PC-9 (cell line): ENCODE measurements at regions not wholly inside any gene's neighbourhood (a gene's known extent, or its start where the extent isn't known, plus 50 kb on each side); places are given as distances from the start of the nearest gene placed in this dataset.

Source experiments
- EZH2 ChIP-seq: fragments of 200-600 bp; sonication (generic); IDR thresholded peaks from 2 replicates; pipeline ENCODE4 v1.8.0; 2017; ENCODE audit warnings: antibody characterized with exemption, low read depth
- TF ChIP-seq, protein P1 (sequence below): fragments of 200-600 bp; sonication (generic); conservative IDR thresholded peaks from 2 replicates; pipeline ENCODE4 v1.6.1; 2017; ENCODE audit warnings: mixed run types, antibody characterized with exemption, mild to moderate bottlenecking, moderate library complexity

DNA sequence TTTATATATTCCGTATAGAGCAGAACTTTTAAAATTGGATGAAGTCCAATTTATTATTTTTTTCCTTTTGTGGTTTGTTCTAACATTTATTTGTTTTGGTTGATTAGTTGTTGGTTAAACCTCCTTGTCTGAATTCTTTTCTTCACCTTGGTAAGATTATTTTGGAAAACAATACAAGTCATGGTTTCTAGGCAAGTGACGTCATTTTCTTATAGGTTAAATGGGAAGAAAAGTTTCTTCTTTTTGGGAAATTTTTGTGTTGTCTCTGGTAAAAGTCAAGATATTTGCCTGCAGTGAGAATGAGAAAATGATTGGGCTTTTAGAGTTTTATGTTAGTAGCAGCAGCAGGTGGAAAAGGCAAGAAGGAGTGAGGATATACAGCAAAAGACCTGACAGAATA is 197.9 kb downstream of the OTOR start:
- TF ChIP-seq, protein P1, sequence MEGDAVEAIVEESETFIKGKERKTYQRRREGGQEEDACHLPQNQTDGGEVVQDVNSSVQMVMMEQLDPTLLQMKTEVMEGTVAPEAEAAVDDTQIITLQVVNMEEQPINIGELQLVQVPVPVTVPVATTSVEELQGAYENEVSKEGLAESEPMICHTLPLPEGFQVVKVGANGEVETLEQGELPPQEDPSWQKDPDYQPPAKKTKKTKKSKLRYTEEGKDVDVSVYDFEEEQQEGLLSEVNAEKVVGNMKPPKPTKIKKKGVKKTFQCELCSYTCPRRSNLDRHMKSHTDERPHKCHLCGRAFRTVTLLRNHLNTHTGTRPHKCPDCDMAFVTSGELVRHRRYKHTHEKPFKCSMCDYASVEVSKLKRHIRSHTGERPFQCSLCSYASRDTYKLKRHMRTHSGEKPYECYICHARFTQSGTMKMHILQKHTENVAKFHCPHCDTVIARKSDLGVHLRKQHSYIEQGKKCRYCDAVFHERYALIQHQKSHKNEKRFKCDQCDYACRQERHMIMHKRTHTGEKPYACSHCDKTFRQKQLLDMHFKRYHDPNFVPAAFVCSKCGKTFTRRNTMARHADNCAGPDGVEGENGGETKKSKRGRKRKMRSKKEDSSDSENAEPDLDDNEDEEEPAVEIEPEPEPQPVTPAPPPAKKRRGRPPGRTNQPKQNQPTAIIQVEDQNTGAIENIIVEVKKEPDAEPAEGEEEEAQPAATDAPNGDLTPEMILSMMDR = no peak
- no peak for TF ChIP-seq EZH2
